Amniotic stem cell (primary cell): ENCODE measurements at regions not wholly inside any gene's neighbourhood (a gene's known extent, or its start where the extent isn't known, plus 50 kb on each side); places are given as distances from the start of the nearest gene placed in this dataset.

Experiments
- DNase-seq: peaks from one replicate; lab custom pipeline; 2025; lab: John Stamatoyannopoulos, UW

DNA sequence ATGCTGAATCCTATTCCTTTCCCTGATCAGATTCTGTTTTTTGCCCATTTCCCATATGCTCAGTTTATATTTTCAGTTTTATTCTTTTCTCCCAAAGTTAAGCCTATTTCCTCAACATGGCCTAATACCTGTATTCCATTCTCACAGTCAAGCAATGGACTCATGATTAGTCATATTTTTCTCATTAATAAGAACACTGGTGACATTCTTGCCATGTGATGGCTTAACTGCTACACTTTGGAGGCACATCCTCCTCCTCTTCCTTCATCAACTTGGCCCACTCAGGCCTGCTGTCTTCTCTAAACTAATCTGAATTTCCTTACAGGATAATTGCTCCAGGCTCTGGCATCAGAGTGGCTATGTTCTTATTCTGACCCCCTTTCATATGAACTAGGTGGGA lies 679.2 kb downstream of the NYAP2 start:
- DNase-seq, result no peak

DNA sequence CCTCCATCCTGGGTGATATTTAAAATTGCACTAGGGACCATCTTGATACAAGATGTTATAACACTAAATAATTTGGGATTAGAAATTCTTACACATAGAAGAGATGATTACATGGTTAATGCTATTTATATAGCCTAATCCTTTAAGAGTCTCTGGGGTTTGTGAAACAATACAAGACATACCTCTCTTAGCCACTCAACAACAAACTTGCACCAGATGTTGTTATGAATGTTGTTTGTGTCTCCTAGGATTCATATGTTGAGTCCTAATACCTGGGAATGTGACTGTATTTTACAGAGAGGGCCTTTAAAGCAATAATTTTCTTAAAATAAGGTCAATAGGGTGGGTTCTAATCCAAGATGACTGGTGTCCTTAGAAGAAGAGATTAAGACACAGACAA lies 678.3 kb downstream of the NYAP2 start:
- DNase-seq, result no peak

DNA sequence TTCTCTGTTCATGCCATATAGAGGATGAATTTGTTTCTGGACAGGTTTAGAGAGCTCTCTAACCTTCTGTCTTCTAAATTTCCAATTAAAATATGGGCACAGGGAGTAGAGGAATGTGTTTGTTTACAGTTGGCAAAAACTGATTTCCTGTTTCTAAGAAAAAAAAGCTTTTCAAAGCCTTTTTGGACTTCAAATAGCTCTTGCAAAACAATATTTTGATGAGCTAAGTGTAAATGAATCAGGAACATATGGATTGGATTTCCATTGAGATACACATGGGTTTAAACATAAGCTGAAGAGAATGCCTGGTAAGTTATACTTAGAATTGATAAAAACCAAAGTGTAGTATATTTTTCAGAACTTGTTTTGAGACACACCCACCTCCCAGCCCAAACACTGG lies 677.5 kb downstream of the NYAP2 start:
- no peak for DNase-seq

- no peak for DNase-seq
These were observed 677.0 kb downstream of the NYAP2 start for GRCh38 chr2:226076529-226076928.

GRCh38 chr2:226074391-226074790 lies 674.9 kb downstream of the NYAP2 start:
- no peak for DNase-seq

DNA sequence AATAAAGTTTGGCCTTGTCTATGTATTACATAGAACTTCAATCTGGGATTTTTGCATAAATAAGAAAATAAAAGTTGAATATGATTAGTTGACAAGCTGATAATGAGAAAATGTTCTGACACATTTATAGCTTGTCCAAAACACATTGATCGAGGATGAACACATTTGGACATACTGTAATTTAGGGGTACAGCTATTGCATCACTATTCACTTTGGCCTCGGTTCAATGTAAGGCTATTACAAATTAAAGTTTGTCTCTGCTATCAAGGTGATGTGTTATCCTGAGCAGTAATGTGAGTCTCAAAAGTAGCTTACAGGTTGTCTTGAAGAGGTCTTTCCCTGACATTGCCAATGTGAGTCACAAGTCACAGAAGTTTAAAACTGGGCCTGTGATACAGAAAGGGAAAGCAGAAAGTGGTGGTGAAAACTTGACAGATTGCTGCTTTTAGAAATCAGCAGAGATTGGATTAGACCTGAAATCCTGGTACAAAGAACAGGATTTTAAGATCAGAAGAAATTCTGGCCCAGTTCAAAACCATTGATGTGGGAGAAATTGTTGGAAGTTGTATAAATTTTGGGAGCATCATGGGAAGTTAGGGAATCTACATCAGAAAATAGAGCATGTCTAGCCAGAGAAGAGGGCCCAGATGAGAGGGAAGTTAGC lies 674.1 kb downstream of the NYAP2 start:
- no peak for DNase-seq

DNA sequence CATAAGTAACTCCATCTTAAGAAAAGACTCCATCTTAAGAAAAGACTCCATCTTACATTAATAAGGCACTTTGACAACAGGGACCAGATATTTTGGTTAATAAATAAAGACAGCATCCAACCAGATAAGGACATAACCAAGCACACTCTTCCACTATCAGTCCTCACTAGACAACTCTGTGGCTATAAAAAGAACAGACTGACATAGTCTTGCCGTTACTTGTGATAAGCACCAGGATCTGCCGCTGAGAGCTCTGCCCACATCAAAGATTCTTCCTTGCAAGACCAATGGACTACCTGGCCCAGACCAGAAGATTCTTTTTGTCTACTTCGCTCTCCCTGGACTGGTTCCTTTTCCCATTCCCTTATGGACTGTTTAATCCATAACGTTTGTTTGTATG lies 667.4 kb downstream of the NYAP2 start:
- no peak for DNase-seq

DNA sequence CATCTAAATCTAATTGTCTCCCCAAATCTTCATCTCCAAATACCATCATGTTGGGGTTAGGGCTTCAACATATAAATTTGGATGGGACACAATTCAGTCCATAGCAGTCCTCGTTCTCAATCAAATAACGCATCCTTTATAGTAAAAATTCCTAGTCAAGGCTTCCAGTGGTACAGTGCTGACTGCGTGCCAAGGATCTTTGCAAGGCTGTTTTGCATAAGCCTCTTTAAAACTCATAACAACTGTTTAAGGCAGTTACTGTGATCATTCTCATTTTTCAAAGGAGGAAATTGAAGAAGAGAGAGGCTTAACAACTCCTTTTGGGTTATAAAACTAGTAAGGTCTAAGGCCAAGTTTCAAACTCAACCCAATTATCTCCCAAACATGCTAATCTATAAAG lies 666.9 kb downstream of the NYAP2 start:
- no peak for DNase-seq

DNA sequence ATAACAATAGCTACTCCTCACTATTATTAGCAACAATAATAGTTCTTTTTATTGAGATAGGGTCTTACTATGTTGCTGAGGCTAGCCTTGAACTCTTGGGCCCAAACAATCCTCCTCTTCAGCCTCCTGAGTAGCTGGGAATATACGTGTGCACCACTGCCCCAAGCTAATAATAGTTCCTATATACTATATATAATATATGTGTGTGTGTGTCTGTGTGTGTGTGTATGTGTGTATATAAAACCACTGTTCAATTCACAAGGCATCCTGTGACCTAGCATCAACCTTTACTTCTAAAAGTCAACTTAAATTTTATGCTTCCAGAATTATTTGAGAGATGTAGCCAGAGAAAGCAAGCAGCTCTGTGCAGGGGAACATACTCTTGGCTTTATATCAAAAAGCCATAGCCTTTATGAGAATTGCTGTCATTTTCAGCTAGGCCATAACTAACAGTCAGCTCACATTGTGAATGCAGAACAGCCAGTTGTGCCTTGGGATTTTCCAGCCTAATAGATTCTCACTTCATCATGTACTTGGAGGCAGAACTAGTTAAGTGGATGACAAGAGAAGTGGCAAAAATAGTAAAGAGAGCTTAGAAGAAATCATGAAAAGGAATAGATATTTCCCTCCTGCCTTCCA lies 665.5 kb downstream of the NYAP2 start:
- no peak for DNase-seq

GRCh38 chr2:226063704-226064440 lies 664.4 kb downstream of the NYAP2 start:
- DNase-seq, result peak; percentile 12

- no peak for DNase-seq
These were observed 660.6 kb downstream of the NYAP2 start for GRCh38 chr2:226059961-226060627.

DNA sequence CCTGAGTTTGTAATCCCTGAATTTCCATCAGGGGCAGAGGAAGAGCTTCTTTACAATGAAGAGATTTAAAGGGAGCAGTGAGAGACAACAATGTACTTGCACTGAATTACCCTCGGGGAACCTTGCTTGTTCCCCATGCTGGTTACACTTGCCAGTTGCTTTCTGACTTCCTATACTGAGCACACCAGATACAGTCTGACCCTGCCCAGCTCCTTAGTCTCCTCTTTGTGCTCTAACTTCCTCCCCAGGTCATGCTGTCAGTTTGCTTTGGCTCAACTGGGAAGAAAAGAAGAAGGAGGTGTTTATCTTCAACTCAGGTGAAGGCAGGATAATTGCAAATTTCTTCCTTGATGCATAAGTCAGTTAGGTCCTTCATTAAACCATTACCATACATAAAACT lies 658.4 kb downstream of the NYAP2 start:
- no peak for DNase-seq

GRCh38 chr2:226057365-226057764 lies 657.9 kb downstream of the NYAP2 start:
- DNase-seq, result no peak

GRCh38 chr2:226052772-226053416 lies 653.4 kb downstream of the NYAP2 start:
- DNase-seq, result no peak

DNA sequence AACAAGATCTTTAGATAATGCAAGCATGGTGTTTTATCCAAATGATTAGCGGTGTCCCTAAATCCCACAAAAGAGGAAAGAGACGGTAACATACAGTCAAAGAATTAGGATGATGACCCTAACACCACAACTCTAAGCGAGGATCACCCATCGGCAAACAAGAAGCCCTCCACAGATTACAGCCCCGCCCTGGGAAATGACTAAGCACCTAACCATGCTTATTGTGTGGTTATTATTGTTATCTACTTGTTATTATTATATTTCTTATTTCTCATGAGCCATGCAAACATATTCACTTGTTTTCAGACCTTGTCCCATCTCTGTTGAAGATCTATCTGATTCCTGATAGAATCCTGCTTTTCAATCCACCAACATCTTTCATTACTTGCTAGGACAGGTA lies 651.3 kb downstream of the NYAP2 start:
- DNase-seq, result no peak

GRCh38 chr2:226048611-226049010 lies 649.1 kb downstream of the NYAP2 start:
- DNase-seq, result peak; percentile 30

GRCh38 chr2:226045080-226045479 lies 645.6 kb downstream of the NYAP2 start:
- DNase-seq, result no peak

DNA sequence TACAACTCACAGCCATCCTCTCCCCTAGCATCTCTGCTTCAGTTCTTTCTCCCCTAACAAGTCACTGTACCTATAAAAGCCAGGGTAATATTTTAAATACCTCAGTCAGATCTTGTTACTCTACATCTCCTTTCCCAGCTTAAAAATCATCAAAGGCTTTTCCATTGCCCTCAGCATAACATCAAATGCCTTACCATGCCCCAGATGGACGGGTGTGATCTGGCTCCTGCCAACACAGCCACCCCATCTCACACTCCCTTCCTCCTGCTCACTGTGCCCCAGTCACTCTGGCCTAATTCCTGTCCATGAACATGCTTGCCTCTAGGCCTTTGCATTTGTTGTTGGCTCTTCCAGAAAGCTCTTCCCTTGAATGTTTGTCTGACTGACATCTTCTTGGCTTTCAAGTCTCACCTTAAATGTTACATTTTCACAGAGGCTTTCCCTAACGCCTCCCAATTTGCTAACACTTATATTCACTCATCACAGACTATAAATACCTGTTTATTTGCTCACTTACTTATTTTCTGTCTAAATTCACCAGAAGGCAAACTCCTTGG lies 640.9 kb downstream of the NYAP2 start:
- DNase-seq, result no peak

- DNase-seq, result no peak
These were observed 638.0 kb downstream of the NYAP2 start for GRCh38 chr2:226037526-226037925.

- DNase-seq, result no peak
These were observed 632.4 kb downstream of the NYAP2 start for GRCh38 chr2:226031647-226032501.
